ENCODE measurements at regions not wholly inside any gene's neighbourhood (a gene's known extent, or its start where the extent isn't known, plus 50 kb on each side); places are given as distances from the start of the nearest gene placed in this dataset.

DNA sequence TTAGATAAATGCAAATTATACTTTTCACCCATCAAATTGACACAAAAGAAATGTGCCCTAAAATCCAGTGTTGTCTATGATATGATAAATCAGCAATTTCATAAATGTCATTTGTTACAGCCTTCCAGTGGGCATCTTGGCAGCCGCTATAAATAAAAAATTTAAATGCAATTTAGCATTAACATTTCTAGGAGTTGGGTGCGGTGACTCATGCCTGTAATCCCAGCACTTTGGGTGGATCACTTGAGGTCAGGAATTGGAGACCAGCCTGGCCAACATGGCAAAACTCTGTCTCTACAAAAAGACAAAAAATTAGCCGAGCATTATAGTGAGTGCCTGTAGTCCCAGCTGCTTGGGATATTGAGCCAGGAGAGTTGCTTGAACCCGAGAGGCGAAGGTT is 65.9 kb upstream of the POMGNT2 start:
- no peak overlapping the region for H3K4me3 ChIP-seq (ENCODE audit: low read depth, low read length)
- DNase-seq (ENCODE audit: low read depth, low spot score), result no peak
- CTCF ChIA-PET, result interaction anchor here (0.6 to 1.8 kb wide), 4 partner anchors 9 to 210 kb away, joined by 3 to 8 read pairs (median 5); no protein-coding TSS in a partner anchor
- TF ChIP-seq, protein P1, sequence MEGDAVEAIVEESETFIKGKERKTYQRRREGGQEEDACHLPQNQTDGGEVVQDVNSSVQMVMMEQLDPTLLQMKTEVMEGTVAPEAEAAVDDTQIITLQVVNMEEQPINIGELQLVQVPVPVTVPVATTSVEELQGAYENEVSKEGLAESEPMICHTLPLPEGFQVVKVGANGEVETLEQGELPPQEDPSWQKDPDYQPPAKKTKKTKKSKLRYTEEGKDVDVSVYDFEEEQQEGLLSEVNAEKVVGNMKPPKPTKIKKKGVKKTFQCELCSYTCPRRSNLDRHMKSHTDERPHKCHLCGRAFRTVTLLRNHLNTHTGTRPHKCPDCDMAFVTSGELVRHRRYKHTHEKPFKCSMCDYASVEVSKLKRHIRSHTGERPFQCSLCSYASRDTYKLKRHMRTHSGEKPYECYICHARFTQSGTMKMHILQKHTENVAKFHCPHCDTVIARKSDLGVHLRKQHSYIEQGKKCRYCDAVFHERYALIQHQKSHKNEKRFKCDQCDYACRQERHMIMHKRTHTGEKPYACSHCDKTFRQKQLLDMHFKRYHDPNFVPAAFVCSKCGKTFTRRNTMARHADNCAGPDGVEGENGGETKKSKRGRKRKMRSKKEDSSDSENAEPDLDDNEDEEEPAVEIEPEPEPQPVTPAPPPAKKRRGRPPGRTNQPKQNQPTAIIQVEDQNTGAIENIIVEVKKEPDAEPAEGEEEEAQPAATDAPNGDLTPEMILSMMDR (IDR thresholded peaks at IDR 0.05; ENCODE audit: insufficient read depth, low read length, missing control alignments), result no peak
- POLR2A ChIA-PET, result no interaction called here

DNA sequence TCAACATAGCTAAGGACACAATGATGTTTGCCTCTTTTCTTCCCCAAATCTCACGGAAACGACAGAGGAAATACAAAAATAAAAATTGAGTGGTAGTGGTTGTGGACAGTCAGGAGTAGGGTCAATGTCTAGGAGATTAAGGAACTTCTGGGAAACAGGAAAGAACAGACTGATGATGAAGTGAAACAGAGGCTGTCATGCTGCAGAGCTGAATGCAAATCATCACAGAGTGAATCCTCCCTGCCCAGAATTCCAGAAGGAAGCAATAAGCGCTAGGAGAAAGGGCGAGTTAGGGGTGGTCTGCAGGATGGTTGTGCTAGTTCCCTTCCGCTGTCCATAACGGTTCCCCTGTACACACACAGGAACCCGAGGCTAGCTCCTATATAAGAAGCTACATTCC is 64.7 kb upstream of the POMGNT2 start:
- no peak for DNase-seq (ENCODE audit: low read depth, low spot score)
- CTCF ChIA-PET, result interaction anchor here (1.0 to 1.8 kb wide), 5 partner anchors 8 to 208 kb away, joined by 3 to 8 read pairs (median 5); no protein-coding TSS in a partner anchor
- H3K4me3 ChIP-seq (ENCODE audit: low read depth, low read length), result no peak overlapping the region
- POLR2A ChIA-PET, result interaction anchor here (1.0 kb wide), 1 partner anchor 9 kb away, joined by 4 read pairs; no protein-coding TSS in a partner anchor
- TF ChIP-seq, protein P1 (IDR thresholded peaks at IDR 0.05; ENCODE audit: insufficient read depth, low read length, missing control alignments), result no peak

DNA sequence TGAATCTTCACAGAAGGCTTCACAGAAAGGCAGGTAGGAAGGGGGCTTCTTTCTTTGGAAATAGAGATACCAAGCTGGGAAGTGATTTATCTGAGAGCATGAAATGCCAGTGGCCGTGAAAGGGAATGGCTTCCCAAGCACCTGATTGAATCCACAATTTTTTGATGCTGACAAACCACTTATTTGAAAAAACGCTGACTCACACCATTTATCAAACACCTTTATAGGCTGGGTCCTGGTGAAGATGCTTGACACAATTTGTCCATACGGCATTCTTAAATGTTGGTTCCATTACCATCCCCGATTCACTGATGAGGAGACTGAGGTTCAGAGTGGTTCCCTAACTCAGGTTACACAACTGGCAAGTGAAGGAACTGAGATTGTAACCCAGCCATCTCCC is 64.1 kb upstream of the POMGNT2 start:
- TF ChIP-seq, protein P1 (IDR thresholded peaks at IDR 0.05; ENCODE audit: insufficient read depth, low read length, missing control alignments), result no peak
- ChIA-PET CTCF (interaction anchor here (1.2 to 1.4 kb wide), 4 partner anchors 8 to 372 kb away, joined by 4 to 7 read pairs (median 4); no protein-coding TSS in a partner anchor), POLR2A (interaction anchor here (1.0 kb wide), 1 partner anchor 10 kb away, joined by 3 read pairs; no protein-coding TSS in a partner anchor)
- H3K4me3 ChIP-seq (ENCODE audit: low read depth, low read length), result no peak overlapping the region
- no peak for DNase-seq (ENCODE audit: low read depth, low spot score)

DNA sequence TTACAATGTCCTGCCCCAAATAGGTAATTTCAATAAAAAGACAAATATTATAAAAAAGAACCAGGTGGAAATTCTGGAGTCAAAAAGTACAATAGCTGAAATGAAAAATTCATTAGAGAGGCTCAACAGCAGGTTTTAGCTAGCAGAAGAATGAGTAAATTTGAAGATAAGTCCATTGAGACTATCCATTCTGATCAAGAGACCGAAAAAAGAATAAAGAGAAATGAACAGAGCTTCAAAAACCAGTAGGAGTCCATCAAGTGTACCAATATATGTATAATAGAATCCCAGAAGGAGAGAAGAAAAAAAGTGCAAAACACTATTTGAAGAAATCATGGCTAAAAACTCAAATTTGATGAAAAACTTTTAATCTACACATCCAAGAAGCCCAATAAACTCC is 60.5 kb upstream of the POMGNT2 start:
- CTCF ChIA-PET, result interaction anchor here (0.7 to 2.6 kb wide), 4 partner anchors 9 to 337 kb away, joined by 3 to 13 read pairs (median 8); no protein-coding TSS in a partner anchor
- TF ChIP-seq, protein P1 (IDR thresholded peaks at IDR 0.05; ENCODE audit: insufficient read depth, low read length, missing control alignments), result no peak
- DNase-seq (ENCODE audit: low read depth, low spot score), result no peak

DNA sequence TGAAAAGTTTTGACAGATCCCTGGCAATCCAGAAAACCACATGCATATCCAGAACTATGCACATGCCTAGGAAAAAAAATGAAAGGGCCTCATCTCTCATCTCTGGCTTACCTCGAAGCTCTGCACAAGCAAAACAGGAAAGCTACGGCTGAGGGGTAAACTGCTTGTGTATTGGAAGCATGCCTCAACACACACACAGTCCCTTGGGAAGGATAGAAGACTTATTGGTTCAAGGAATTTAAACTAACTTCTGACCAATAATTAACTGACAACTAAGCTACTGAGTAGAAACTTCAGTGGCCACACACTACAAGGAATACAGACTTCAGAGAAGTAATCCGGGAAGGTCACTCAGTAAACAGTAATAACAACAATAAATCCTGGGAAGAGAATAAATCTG is 59.9 kb upstream of the POMGNT2 start:
- ChIA-PET CTCF (interaction anchor here (0.7 to 2.6 kb wide), 4 partner anchors 10 to 338 kb away, joined by 3 to 13 read pairs (median 8); no protein-coding TSS in a partner anchor), POLR2A (interaction anchor here (0.9 kb wide), 1 partner anchor 14 kb away, joined by 3 read pairs; no protein-coding TSS in a partner anchor)
- DNase-seq (ENCODE audit: low read depth, low spot score), result no peak
- TF ChIP-seq, protein P1 (IDR thresholded peaks at IDR 0.05; ENCODE audit: insufficient read depth, low read length, missing control alignments), result no peak
- no peak overlapping the region for H3K4me3 ChIP-seq (ENCODE audit: low read depth, low read length)

More for the DNA sequence above, 60.5 kb upstream of the POMGNT2 start:
- POLR2A ChIA-PET, result interaction anchor here (0.9 kb wide), 1 partner anchor 14 kb away, joined by 3 read pairs; no protein-coding TSS in a partner anchor
- H3K4me3 ChIP-seq (ENCODE audit: low read depth, low read length), result no peak overlapping the region

DNA sequence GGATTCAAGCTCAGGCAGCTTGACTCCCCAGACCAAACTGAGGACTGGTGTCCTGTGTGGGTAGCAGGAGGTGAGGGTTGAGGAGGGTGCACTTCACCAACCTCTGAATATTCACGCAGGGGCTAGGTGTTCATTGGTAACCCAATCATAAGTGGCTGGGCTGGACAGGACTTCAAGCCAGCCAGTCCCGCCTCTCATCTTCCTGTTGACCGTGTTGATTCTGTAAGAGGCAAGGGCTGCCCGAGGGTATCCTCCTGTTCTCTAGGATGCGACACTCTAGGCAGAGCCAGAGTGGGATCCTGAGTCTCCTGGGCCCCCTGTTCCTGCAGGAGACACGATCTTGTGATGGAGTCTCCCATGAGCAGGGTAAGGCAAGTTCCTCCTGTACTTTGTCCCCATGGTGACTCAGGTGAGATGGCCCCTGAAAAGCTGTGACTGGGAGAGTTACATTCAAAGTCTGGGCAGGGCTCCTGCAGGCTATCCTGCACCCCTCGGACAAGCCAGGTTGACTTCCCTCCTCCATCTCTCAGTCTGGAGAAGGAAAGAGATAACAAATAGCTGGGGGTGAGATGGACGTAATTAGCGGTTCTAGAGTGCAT is 58.1 kb upstream of the POMGNT2 start:
- ChIA-PET CTCF (interaction anchor here (0.8 to 3.7 kb wide), 9 partner anchors 8 to 579 kb away, joined by 3 to 87 read pairs (median 4); no protein-coding TSS in a partner anchor), POLR2A (interaction anchor here (0.5 kb wide), 1 partner anchor 368 kb away, joined by 3 read pairs; no protein-coding TSS in a partner anchor)
- no peak overlapping the region for H3K4me3 ChIP-seq (ENCODE audit: low read depth, low read length)
- no peak for DNase-seq (ENCODE audit: low read depth, low spot score)
- TF ChIP-seq, protein P1 (IDR thresholded peaks at IDR 0.05; ENCODE audit: insufficient read depth, low read length, missing control alignments), result no peak

Data from AG04449 (cell line).